Ovary (tissue), 3 donors: ENCODE measurements at regions not wholly inside any gene's neighbourhood (a gene's known extent, or its start where the extent isn't known, plus 50 kb on each side); places are given as distances from the start of the nearest gene placed in this dataset.

Experiments used
- CTCF ChIP-seq, 3 donors: fragments of 450-650 bp in 2 of 3; fragments of 200-600 bp in 1 of 3; IDR thresholded peaks; one replicate each; pipeline versions ENCODE4 v1.5.1 to v1.8.0; 2016 to 2022; ENCODE audit warnings: antibody characterized with exemption in 3 of 3, mild to moderate bottlenecking in 1 of 3
- EP300 ChIP-seq: sonication (generic); formaldehyde crosslinking; IDR thresholded peaks from one replicate; pipeline ENCODE4 v1.6.1; 2017; ENCODE audit warnings: antibody characterized with exemption
- donor health status: DM: no; HTN: no; CAD: no.

DNA sequence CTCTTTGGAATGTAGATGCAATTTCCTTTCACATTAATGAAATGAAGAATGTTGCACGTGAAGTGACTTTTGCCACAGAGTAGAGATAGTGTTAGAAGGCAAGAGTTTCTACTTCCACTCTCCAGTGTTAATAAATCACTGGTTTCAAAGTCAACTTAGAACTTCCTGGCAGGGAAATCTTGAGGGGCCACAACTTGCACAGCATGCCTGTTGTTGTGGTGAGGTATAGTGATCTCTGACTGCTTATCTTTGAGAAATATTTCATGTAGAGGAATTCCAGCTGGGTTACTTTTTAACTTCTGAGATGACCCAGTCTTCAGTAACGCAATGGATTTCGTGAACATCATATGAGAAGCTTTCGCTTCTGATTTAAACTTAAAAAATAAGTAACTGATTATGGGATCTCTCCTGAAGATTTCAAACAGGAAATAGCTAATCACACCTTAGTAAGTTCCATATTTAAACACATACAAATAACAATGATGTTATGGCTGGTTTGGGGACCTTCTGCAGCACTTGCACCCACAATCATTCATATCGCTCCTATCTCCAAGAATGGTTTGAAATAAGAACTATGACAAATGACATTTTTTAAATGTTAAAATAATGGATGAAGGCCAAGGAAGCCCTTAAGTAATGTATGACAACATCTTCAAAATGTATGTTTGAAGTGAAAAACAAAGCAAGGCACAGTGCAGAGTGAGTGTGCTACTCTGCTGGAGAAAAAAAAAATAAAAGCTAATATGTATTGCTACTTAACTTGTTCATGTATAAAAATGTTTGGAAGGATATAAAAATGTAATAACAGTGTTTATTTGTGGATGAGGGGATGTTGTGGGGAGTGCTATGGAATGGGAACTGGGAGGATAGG, 726.5 kb upstream of the NECTIN3 start:
- TF ChIP-seq CTCF (IDR thresholded peaks at IDR 0.05): no peak
- TF ChIP-seq EP300: no peak
